ENCODE measurements at regions not wholly inside any gene's neighbourhood (a gene's known extent, or its start where the extent isn't known, plus 50 kb on each side); places are given as distances from the start of the nearest gene placed in this dataset.

DNA sequence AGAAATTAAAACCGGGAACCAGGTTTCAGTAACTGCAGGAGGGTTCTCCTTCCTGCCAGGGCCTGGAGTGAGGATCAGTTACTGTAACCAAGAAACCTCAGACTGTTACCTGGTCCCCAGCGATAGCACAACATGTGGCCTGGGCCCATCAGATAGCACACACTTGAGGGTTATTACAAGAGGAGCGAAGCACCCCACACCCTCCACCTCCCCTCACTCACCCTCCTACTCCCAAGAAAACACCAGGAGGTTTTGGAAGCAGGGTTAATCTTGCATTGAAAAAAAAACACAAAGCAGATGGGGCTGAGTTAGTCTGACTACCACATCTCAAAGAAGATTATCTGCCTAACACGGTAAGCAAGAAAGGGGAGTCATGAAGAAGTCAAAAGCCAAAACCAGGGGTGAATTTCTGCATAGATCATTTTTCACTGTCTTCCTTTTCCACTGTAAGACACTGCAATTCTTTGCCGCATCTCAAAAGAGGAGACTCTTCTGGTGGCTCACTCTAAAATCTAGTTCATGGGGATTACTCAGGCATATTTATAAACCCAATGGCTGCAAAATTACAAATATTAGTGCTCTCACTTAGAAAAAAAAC lies 75.9 kb upstream of the DOCK9 start:
- H3K36me3 ChIP-seq (ENCODE audit: control insufficient read depth, insufficient read depth, low read length): no peaks in the 10 kb centered on the region
- no peak overlapping the region for H3K27ac ChIP-seq (ENCODE audit: insufficient read depth, low read length)
- no peak overlapping the region for H2BK20ac ChIP-seq (ENCODE audit: low read depth, low read length)
- no peak overlapping the region for H3K14ac ChIP-seq (replicated peaks; ENCODE audit: low read depth, low read length)
- H3K4me3 ChIP-seq (ENCODE audit: insufficient read depth, low read depth, low read length): no peak overlapping the region
- no peak overlapping the region for H3K4me2 ChIP-seq (ENCODE audit: low read depth, low read length)
- H2AK5ac ChIP-seq (ENCODE audit: low read depth, low read length): no peak overlapping the region
- no peak overlapping the region for H2AK9ac ChIP-seq (replicated peaks; ENCODE audit: low read depth, low read length, poor library complexity)
- no peaks in the 10 kb centered on the region for H3K27me3 ChIP-seq (ENCODE audit: control insufficient read depth, insufficient read depth, low read length)
- H3K79me1 ChIP-seq (ENCODE audit: low read depth in 1 of 2, low read length in 2 of 2): peaks cover 2 to 17% of the 10 kb centered on the region in 2 experiments; a peak in 3 of 4 replicates
- CTCF ChIA-PET: no interaction called here
- no peak overlapping the region for H2BK15ac ChIP-seq (ENCODE audit: low read depth, low read length)
- no peak overlapping the region for H4K91ac ChIP-seq (ENCODE audit: insufficient read depth, low read depth, low read length)
- no peak overlapping the region for H2BK5ac ChIP-seq (ENCODE audit: low read depth, low read length, poor library complexity, severe bottlenecking)
- no peaks in the 10 kb centered on the region for H4K20me1 ChIP-seq (ENCODE audit: insufficient read depth, low read length)
- 0 out of 2 replicates have a peak, but pooled peaks cover 1% of the 10 kb centered on the region for H3K4me1 ChIP-seq (ENCODE audit: control insufficient read depth, insufficient read depth, low read length)
- no peaks in the 10 kb centered on the region; the same call in 1 of the 2 replicates for H3K9me1 ChIP-seq (ENCODE audit: insufficient read depth, low read length)
- no peak overlapping the region for H3K9ac ChIP-seq (ENCODE audit: low read depth, low read length)
- no peak overlapping the region for H2AFZ ChIP-seq (replicated peaks; ENCODE audit: low read length, poor library complexity)
- no peak overlapping the region for H4K5ac ChIP-seq (ENCODE audit: low read depth, low read length)
- 100% methylated on average over 1 of the region's 5 CpGs; no CpG with 5 or more reads in 1 of the 2 experiments for WGBS, 2 experiments (ENCODE audit: extremely low coverage in 2 of 2, insufficient read length in 1 of 2)
- H3K23ac ChIP-seq (ENCODE audit: low read depth, low read length): no peak overlapping the region
- no peaks in the 10 kb centered on the region for H3K9me3 ChIP-seq (ENCODE audit: control insufficient read depth, insufficient read depth, low read length)
- in situ Hi-C loops (cut with MboI; ENCODE audit: low sequenced_read_pairs): no loop called here
- BruUV-seq (replicated peaks): no TSS peak
- DNase-seq (no peak), ATAC-seq (ENCODE audit: low read depth) (no peak)
- H4K8ac ChIP-seq (ENCODE audit: low read depth in 2 of 2, low read length in 2 of 2): no peak overlapping the region
- no peak overlapping the region for H2BK120ac ChIP-seq (ENCODE audit: low read depth, low read length)
- H3K56ac ChIP-seq (ENCODE audit: extremely low read depth, insufficient read depth, low read length): no peak overlapping the region
- POLR2A ChIA-PET (ENCODE audit: unreplicated experiment): no interaction called here
- H3K4ac ChIP-seq (ENCODE audit: low read depth, low read length): no peak overlapping the region
- no peak overlapping the region for H3K18ac ChIP-seq (ENCODE audit: low read depth, low read length)
- TF ChIP-seq, protein P1, sequence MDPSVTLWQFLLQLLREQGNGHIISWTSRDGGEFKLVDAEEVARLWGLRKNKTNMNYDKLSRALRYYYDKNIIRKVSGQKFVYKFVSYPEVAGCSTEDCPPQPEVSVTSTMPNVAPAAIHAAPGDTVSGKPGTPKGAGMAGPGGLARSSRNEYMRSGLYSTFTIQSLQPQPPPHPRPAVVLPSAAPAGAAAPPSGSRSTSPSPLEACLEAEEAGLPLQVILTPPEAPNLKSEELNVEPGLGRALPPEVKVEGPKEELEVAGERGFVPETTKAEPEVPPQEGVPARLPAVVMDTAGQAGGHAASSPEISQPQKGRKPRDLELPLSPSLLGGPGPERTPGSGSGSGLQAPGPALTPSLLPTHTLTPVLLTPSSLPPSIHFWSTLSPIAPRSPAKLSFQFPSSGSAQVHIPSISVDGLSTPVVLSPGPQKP (IDR thresholded peaks at IDR 0.05; ENCODE audit: borderline replicate concordance, low read depth, low read length): no peak
- TF ChIP-seq POLR2A (IDR thresholded peaks at IDR 0.05; ENCODE audit: low read depth, low read length) (no peak), RAD21 (IDR thresholded peaks at IDR 0.05; ENCODE audit: low read length) (no peak), RFX5 (IDR thresholded peaks at IDR 0.05; ENCODE audit: low read depth, low read length) (no peak), CHD1 (IDR thresholded peaks at IDR 0.05; ENCODE audit: low read depth, low read length) (no peak), NFE2L2 (IDR thresholded peaks at IDR 0.05; ENCODE audit: low read depth, low read length) (no peak), BHLHE40 (IDR thresholded peaks at IDR 0.05; ENCODE audit: low read depth, low read length) (no peak), MAFK (IDR thresholded peaks at IDR 0.05; ENCODE audit: low read depth, low read length) (no peak), CEBPB (IDR thresholded peaks at IDR 0.05; ENCODE audit: low read depth, low read length) (no peak), MAZ (IDR thresholded peaks at IDR 0.05; ENCODE audit: borderline replicate concordance, low read depth, low read length) (no peak), FOS (IDR thresholded peaks at IDR 0.05; ENCODE audit: low read depth, low read length) (no peak), MXI1 (IDR thresholded peaks at IDR 0.05; ENCODE audit: borderline replicate concordance, low read depth, low read length) (no peak), SMC3 (IDR thresholded peaks at IDR 0.05; ENCODE audit: low read depth, low read length) (no peak), RCOR1 (IDR thresholded peaks at IDR 0.05; ENCODE audit: insufficient replicate concordance, low read length) (no peak)
- TF ChIP-seq, protein P2, sequence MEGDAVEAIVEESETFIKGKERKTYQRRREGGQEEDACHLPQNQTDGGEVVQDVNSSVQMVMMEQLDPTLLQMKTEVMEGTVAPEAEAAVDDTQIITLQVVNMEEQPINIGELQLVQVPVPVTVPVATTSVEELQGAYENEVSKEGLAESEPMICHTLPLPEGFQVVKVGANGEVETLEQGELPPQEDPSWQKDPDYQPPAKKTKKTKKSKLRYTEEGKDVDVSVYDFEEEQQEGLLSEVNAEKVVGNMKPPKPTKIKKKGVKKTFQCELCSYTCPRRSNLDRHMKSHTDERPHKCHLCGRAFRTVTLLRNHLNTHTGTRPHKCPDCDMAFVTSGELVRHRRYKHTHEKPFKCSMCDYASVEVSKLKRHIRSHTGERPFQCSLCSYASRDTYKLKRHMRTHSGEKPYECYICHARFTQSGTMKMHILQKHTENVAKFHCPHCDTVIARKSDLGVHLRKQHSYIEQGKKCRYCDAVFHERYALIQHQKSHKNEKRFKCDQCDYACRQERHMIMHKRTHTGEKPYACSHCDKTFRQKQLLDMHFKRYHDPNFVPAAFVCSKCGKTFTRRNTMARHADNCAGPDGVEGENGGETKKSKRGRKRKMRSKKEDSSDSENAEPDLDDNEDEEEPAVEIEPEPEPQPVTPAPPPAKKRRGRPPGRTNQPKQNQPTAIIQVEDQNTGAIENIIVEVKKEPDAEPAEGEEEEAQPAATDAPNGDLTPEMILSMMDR (conservative IDR thresholded peaks at IDR 0.05; ENCODE audit: low read depth, low read length): no peak
- TF ChIP-seq, protein P3, sequence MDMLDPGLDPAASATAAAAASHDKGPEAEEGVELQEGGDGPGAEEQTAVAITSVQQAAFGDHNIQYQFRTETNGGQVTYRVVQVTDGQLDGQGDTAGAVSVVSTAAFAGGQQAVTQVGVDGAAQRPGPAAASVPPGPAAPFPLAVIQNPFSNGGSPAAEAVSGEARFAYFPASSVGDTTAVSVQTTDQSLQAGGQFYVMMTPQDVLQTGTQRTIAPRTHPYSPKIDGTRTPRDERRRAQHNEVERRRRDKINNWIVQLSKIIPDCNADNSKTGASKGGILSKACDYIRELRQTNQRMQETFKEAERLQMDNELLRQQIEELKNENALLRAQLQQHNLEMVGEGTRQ (IDR thresholded peaks at IDR 0.05; ENCODE audit: low read depth, low read length): no peak
- dilution Hi-C loops (cut with HindIII; ENCODE audit: low sequenced_read_pairs, unreplicated experiment): no loop called here
- intact Hi-C loops (cut with micrococcal nuclease): no loop called here
